Chondrocyte (in vitro differentiated cells): ENCODE measurements at regions not wholly inside any gene's neighbourhood (a gene's known extent, or its start where the extent isn't known, plus 50 kb on each side); places are given as distances from the start of the nearest gene placed in this dataset.

Experiments
- DNase-seq: peaks from one replicate; pipeline ENCODE4 v3.0.0; 2021; ENCODE audit warnings: mixed read lengths, low spot score
- H3K27ac Mint-ChIP-seq: one replicate; pipeline ENCODE4 v1.8.0; 2021; ENCODE audit warnings: mild to moderate bottlenecking, moderate library complexity, mixed read lengths; ENCODE audit not compliant: unreplicated experiment
- H3K27me3 Mint-ChIP-seq: 2 replicates; pipeline ENCODE4 v1.8.0; 2021; ENCODE audit warnings: low read depth, mixed read lengths
- H3K36me3 Mint-ChIP-seq: 2 replicates; pipeline ENCODE4 v1.8.0; 2021; ENCODE audit warnings: low read depth, mixed read lengths
- H3K4me1 Mint-ChIP-seq: 2 replicates; pipeline ENCODE4 v1.8.0; 2021; ENCODE audit warnings: low read depth, mild to moderate bottlenecking, mixed read lengths
- H3K4me3 Mint-ChIP-seq: one replicate; pipeline ENCODE4 v1.8.0; 2021; ENCODE audit warnings: mild to moderate bottlenecking, moderate library complexity, mixed read lengths; ENCODE audit not compliant: unreplicated experiment
- H3K9me3 Mint-ChIP-seq: 2 replicates; pipeline ENCODE4 v1.8.0; 2021; ENCODE audit warnings: low read depth, mixed read lengths
- CTCF ChIP-seq: fragments of 200-600 bp; sonication (generic); IDR thresholded peaks from 2 replicates; pipeline ENCODE4 v1.5.0; 2021; ENCODE audit warnings: antibody characterized with exemption, mild to moderate bottlenecking, moderate library complexity

DNA sequence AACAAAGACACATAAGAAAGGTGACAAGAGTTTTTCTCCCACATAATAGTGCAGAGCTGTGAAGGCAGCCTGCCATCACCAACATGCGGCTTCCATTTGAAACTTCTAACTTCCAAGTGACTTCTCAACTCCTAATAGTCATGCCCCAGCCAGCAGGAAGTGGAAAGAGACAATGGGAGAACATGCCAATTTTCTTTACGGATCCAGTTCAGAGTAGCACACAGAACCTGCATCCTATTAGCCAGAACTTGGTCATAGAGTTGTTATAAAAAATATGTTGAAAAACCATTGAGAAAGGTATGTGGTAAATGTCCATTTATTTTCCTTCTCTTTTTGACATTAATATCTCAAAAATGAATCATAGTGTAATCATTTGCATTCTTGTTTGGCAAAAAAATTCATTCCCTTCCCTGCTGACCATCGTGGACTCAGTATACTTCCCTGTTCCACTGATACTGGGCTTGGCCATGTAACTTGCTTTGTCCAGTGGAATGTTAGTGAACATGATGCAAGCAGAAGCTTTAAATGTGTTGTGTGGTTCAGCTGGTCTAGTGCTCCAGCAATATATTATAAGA lies 197.4 kb downstream of the SEC16B start:
- Mint-ChIP-seq H3K9me3 (peaks cover 27% of the 10 kb centered on the region), H3K4me3 (no peak overlapping the region), H3K27me3 (peaks cover 11% of the 10 kb centered on the region), H3K27ac (no peak overlapping the region), H3K36me3 (no peaks in the 10 kb centered on the region), H3K4me1 (no peaks in the 10 kb centered on the region)
- DNase-seq: no peak
- TF ChIP-seq CTCF: no peak

DNA sequence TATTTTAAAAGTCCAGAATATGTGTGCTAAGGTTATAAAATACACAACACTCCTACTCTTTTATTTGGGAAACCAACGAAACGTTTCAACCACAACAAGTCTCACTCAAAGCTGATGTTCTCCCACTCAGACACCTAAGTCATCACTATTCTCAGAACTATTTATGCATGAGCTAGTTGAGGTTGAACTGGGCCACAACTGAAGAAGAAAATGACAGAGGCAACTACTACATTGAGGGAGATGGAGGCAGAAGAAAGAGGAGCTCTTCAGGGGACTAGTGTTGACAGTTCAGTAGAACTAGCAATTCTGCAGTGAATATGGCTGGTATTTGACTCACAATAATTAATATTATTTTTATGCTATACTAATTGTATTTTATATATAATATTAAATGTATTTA lies 198.2 kb downstream of the SEC16B start:
- Mint-ChIP-seq H3K36me3 (no peaks in the 10 kb centered on the region), H3K4me3 (no peak overlapping the region), H3K27me3 (peaks cover 14% of the 10 kb centered on the region), H3K9me3 (peaks cover 27% of the 10 kb centered on the region), H3K4me1 (no peaks in the 10 kb centered on the region), H3K27ac (no peak overlapping the region)
- DNase-seq: no peak
- no peak for TF ChIP-seq CTCF

DNA sequence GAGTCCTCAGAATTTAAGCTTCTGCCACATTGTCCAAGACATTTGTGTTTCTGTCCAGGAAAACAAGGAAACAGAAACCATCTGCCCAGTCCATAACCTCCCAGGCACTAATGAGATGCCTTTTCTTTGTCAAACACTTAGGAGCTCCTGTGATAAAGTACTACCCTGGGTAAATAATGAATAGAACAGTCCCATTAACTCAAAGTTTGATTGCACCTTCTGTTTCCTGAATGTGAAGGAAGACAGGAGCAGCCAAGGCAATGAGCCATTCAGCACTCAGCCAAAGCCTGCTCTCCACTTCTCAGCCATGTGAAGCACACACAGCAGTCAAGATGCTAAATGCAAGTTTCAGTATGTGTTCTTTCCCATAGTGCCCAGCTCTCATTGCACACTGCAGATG lies 199.8 kb downstream of the SEC16B start:
- no peaks in the 10 kb centered on the region for H3K4me1 Mint-ChIP-seq
- no peak for TF ChIP-seq CTCF
- H3K9me3 Mint-ChIP-seq: peaks cover 24% of the 10 kb centered on the region
- H3K27me3 Mint-ChIP-seq: peaks cover 14% of the 10 kb centered on the region
- no peak overlapping the region for H3K27ac Mint-ChIP-seq
- H3K4me3 Mint-ChIP-seq: no peak overlapping the region
- no peaks in the 10 kb centered on the region for H3K36me3 Mint-ChIP-seq
- DNase-seq: no peak

GRCh38 chr1:177755851-177756560 lies 213.9 kb downstream of the SEC16B start:
- H3K27ac Mint-ChIP-seq: no peak overlapping the region
- no peak for DNase-seq

GRCh38 chr1:177754603-177755002 lies 215.3 kb downstream of the SEC16B start:
- TF ChIP-seq CTCF: no peak
- Mint-ChIP-seq H3K4me1 (no peaks in the 10 kb centered on the region), H3K27me3 (peaks cover 20% of the 10 kb centered on the region), H3K9me3 (peaks cover 6% of the 10 kb centered on the region), H3K36me3 (peaks cover 1% of the 10 kb centered on the region), H3K27ac (no peak overlapping the region), H3K4me3 (no peak overlapping the region)
- DNase-seq: no peak

More at GRCh38 chr1:177755851-177756560, 213.9 kb downstream of the SEC16B start:
- H3K4me3 Mint-ChIP-seq: no peak overlapping the region
- H3K36me3 Mint-ChIP-seq: peaks cover 1% of the 10 kb centered on the region
- H3K4me1 Mint-ChIP-seq: no peaks in the 10 kb centered on the region
- TF ChIP-seq CTCF: no peak
- peaks cover 7% of the 10 kb centered on the region for H3K9me3 Mint-ChIP-seq
- peaks cover 18% of the 10 kb centered on the region for H3K27me3 Mint-ChIP-seq
